ENCODE measurements at regions not wholly inside any gene's neighbourhood (a gene's known extent, or its start where the extent isn't known, plus 50 kb on each side); places are given as distances from the start of the nearest gene placed in this dataset.

DNA sequence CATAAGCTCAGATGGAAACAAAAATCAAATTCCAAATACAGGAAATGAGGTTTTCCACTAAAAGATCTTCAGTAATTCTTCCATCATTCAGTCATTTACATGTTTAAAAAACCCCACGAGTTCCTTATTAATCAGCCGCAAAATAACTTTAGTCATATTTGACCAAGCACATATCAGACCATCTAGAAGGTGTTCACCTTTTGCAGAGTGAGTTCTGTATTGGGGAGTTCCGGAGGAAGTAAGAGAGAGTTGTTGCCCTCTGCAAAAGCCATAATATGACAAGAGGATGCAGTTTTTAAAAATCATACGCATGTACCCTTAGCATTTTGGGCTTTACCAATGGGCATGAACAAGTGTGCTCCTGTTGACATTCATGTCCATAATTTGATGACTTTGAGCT lies 61.6 kb downstream of the CCR1 start:
- DNase-seq (ENCODE audit: extremely low read depth in 1 of 4, low spot score in 3 of 4) (no peak), ATAC-seq (no peak), FAIRE-seq (no peak)
- Histone ChIP-seq H3K4me1 (replicated peaks in 1 of 2; ENCODE audit: control insufficient read depth in 2 of 2, insufficient read depth in 2 of 2, low read length in 2 of 2) (no peaks in the 10 kb centered on the region), H3K27me3 (ENCODE audit: control insufficient read depth in 2 of 2, insufficient read depth in 2 of 2, low read length in 2 of 2) (peaks cover 11 to 34% of the 10 kb centered on the region in 2 experiments; a peak in 4 of 5 replicates), H4K20me1 (replicated peaks; ENCODE audit: control insufficient read depth, insufficient read depth, low read length) (no peaks in the 10 kb centered on the region), H3K36me3 (ENCODE audit: control insufficient read depth, insufficient read depth, low read length) (no peaks in the 10 kb centered on the region), H3K9me3 (replicated peaks; ENCODE audit: control insufficient read depth, insufficient read depth, low read depth, low read length) (no peaks in the 10 kb centered on the region), H3K9ac (ENCODE audit: insufficient read depth in 1 of 2, low read depth in 2 of 2, low read length in 2 of 2) (no peak overlapping the region), H3K9me1 (ENCODE audit: control insufficient read depth, insufficient read depth, low read length) (no peaks in the 10 kb centered on the region), H3K4me3 (no peak overlapping the region), H3K27ac (ENCODE audit: extremely low read depth, low read depth, low read length) (no peak overlapping the region), H3K4me2 (ENCODE audit: insufficient read depth, low read length) (no peak overlapping the region), H3K79me2 (ENCODE audit: control insufficient read depth, insufficient read depth, low read length) (no peaks in the 10 kb centered on the region), H2AFZ (ENCODE audit: low read depth, low read length) (no peak overlapping the region)
- ChIA-PET CTCF (ENCODE audit: low intra/inter-chr PET ratio) (no interaction called here), POLR2A (interaction anchor here (0.7 to 1.2 kb wide), 2 partner anchors 13 to 21 kb away, joined by 3 read pairs; no protein-coding TSS in a partner anchor)
- BruUV-seq (replicated peaks) = no TSS peak
- intact Hi-C loops (cut with micrococcal nuclease) = no loop called here
- in situ Hi-C loops (cut with MboI) = no loop called here
- WGBS (ENCODE audit: insufficient coverage, low coverage, missing lambda C conversion rate) = 6% methylated on average over 4 of the region's 4 CpGs
- TF ChIP-seq, protein P1, sequence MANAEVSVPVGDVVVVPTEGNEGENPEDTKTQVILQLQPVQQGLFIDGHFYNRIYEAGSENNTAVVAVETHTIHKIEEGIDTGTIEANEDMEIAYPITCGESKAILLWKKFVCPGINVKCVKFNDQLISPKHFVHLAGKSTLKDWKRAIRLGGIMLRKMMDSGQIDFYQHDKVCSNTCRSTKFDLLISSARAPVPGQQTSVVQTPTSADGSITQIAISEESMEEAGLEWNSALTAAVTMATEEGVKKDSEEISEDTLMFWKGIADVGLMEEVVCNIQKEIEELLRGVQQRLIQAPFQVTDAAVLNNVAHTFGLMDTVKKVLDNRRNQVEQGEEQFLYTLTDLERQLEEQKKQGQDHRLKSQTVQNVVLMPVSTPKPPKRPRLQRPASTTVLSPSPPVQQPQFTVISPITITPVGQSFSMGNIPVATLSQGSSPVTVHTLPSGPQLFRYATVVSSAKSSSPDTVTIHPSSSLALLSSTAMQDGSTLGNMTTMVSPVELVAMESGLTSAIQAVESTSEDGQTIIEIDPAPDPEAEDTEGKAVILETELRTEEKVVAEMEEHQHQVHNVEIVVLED (CRISPR knock-in tag; IDR thresholded peaks at IDR 0.05) = no peak
- no peak for TF ChIP-seq ELF2 (CRISPR knock-in tag; IDR thresholded peaks at IDR 0.05)
- no peak for TF ChIP-seq CREM (IDR thresholded peaks at IDR 0.05; ENCODE audit: low read depth)
- TF ChIP-seq MYBL2 (IDR thresholded peaks at IDR 0.05; ENCODE audit: low read depth) = no peak
- TF ChIP-seq MYBL2 (CRISPR knock-in tag; IDR thresholded peaks at IDR 0.05; ENCODE audit: borderline replicate concordance) = no peak
- no peak for TF ChIP-seq TAF7 (tag; IDR thresholded peaks at IDR 0.05)
- TF ChIP-seq ZNF347 (CRISPR knock-in tag; IDR thresholded peaks at IDR 0.05; ENCODE audit: low read depth) = no peak
- TF ChIP-seq ARHGAP35 (IDR thresholded peaks at IDR 0.05; ENCODE audit: partially characterized antibody) = no peak
- TF ChIP-seq, protein P2, sequence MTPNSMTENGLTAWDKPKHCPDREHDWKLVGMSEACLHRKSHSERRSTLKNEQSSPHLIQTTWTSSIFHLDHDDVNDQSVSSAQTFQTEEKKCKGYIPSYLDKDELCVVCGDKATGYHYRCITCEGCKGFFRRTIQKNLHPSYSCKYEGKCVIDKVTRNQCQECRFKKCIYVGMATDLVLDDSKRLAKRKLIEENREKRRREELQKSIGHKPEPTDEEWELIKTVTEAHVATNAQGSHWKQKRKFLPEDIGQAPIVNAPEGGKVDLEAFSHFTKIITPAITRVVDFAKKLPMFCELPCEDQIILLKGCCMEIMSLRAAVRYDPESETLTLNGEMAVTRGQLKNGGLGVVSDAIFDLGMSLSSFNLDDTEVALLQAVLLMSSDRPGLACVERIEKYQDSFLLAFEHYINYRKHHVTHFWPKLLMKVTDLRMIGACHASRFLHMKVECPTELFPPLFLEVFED (CRISPR knock-in tag; conservative IDR thresholded peaks at IDR 0.05) = no peak
- TF ChIP-seq ILK (tag; IDR thresholded peaks at IDR 0.05; ENCODE audit: borderline replicate concordance, low read depth) = no peak
- no peak for TF ChIP-seq SMAD2 (IDR thresholded peaks at IDR 0.05; ENCODE audit: low read depth, low read length)
- TF ChIP-seq, protein P3, sequence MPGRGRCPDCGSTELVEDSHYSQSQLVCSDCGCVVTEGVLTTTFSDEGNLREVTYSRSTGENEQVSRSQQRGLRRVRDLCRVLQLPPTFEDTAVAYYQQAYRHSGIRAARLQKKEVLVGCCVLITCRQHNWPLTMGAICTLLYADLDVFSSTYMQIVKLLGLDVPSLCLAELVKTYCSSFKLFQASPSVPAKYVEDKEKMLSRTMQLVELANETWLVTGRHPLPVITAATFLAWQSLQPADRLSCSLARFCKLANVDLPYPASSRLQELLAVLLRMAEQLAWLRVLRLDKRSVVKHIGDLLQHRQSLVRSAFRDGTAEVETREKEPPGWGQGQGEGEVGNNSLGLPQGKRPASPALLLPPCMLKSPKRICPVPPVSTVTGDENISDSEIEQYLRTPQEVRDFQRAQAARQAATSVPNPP (IDR thresholded peaks at IDR 0.05; ENCODE audit: borderline replicate concordance, insufficient read depth, insufficient read length) = no peak
